Esophagus muscularis mucosa (tissue), 4 donors: ENCODE measurements at regions not wholly inside any gene's neighbourhood (a gene's known extent, or its start where the extent isn't known, plus 50 kb on each side); places are given as distances from the start of the nearest gene placed in this dataset.
"Not testable (repeated sequence)": the region's sequence is repeated elsewhere in the genome, so short reads cannot be mapped to it uniquely, and the experiment has no call there.

Experiments
- DNase-seq: peaks from one replicate; pipeline ENCODE4 v3.0.0-alpha.2; 2017; ENCODE audit errors: extremely low spot score
- H3K27ac ChIP-seq, 4 donors: fragments of 200-600 bp; sonication (generic); replicated peaks in 1 of 4; 1 replicate in 3 of 4; 2 replicates in 1 of 4; pipeline ENCODE4 v1.5.1; 2016 to 2019; ENCODE audit warnings: mild to moderate bottlenecking in 1 of 4
- H3K27me3 ChIP-seq, 4 donors: fragments of 200-600 bp; sonication (generic); one replicate each; pipeline versions ENCODE4 v1.5.1 to v1.6.0; 2016 to 2019
- H3K36me3 ChIP-seq, 4 donors: fragments of 200-600 bp; sonication (generic); one replicate each; pipeline ENCODE4 v1.5.1; 2016 to 2019
- H3K4me1 ChIP-seq, 4 donors: fragments of 200-600 bp; sonication (generic); one replicate each; pipeline ENCODE4 v1.5.1; 2016 to 2019
- H3K4me3 ChIP-seq, 4 donors: fragments of 200-600 bp; sonication (generic); 1 replicate in 2 of 4; 2 replicates in 2 of 4; pipeline ENCODE4 v1.5.1; 2016 to 2019; ENCODE audit warnings: mild to moderate bottlenecking in 4 of 4, moderate library complexity in 1 of 4
- H3K9me3 ChIP-seq, 4 donors: fragments of 200-600 bp; sonication (generic); 1 replicate in 3 of 4; 2 replicates in 1 of 4; pipeline ENCODE4 v1.5.1; 2016 to 2019
- EP300 ChIP-seq: sonication (generic); formaldehyde crosslinking; IDR thresholded peaks from one replicate; pipeline ENCODE4 v1.6.1; 2017; ENCODE audit warnings: antibody characterized with exemption
- POLR2A ChIP-seq: fragments of 450-650 bp; IDR thresholded peaks from one replicate; pipeline ENCODE4 v1.6.1; 2017; ENCODE audit warnings: antibody characterized with exemption, moderate library complexity, mild to moderate bottlenecking, low read depth
- POLR2AphosphoS5 ChIP-seq, 2 donors: sonication (generic); formaldehyde crosslinking; IDR thresholded peaks; one replicate each; pipeline ENCODE4 v1.6.1; 2017; ENCODE audit warnings: antibody characterized with exemption in 2 of 2
- WGBS: methylation state at CpG from one replicate; pipeline ENCODE4 v1.1.5; 2018; 5-methylcytosine and 5-hydroxymethylcytosine counted together
- intact Hi-C: fragments of 100-400 bp; cut with DNase I; formaldehyde crosslinking; loops from one replicate; pipeline ENCODE4 v1.15.1; 2023
- TF ChIP-seq, protein P1 (sequence below), 3 experiments: fragments of 200-600 bp in 2 of 3; fragments of 450-650 bp in 1 of 3; sonication (generic) in 2 of 3; IDR thresholded peaks; one replicate each; pipeline ENCODE4 v1.5.1; 2017 to 2019; ENCODE audit warnings: antibody characterized with exemption in 3 of 3, mild to moderate bottlenecking in 2 of 3, moderate library complexity in 1 of 3

- H3K27ac ChIP-seq, result no peak overlapping the region
- H3K4me1 ChIP-seq, result no peaks in the 10 kb centered on the region
- intact Hi-C loops, result no loop called here
- DNase-seq, result no peak
- peak overlapping the region in 1 of 4 donors; percentile 3 for H3K4me3 ChIP-seq
- WGBS, result 60% methylated on average over 4 of the region's 4 CpGs
- no peaks in the 10 kb centered on the region for H3K9me3 ChIP-seq
- H3K27me3 ChIP-seq, result peaks cover 0 to 38% (median 0%) of the 10 kb centered on the region in 4 donors
- TF ChIP-seq EP300 (no peak), POLR2A (no peak), POLR2AphosphoS5 (IDR thresholded peaks at IDR 0.05) (no peak)
- TF ChIP-seq, protein P1, sequence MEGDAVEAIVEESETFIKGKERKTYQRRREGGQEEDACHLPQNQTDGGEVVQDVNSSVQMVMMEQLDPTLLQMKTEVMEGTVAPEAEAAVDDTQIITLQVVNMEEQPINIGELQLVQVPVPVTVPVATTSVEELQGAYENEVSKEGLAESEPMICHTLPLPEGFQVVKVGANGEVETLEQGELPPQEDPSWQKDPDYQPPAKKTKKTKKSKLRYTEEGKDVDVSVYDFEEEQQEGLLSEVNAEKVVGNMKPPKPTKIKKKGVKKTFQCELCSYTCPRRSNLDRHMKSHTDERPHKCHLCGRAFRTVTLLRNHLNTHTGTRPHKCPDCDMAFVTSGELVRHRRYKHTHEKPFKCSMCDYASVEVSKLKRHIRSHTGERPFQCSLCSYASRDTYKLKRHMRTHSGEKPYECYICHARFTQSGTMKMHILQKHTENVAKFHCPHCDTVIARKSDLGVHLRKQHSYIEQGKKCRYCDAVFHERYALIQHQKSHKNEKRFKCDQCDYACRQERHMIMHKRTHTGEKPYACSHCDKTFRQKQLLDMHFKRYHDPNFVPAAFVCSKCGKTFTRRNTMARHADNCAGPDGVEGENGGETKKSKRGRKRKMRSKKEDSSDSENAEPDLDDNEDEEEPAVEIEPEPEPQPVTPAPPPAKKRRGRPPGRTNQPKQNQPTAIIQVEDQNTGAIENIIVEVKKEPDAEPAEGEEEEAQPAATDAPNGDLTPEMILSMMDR (IDR thresholded peaks at IDR 0.05), result no peak
- no peaks in the 10 kb centered on the region for H3K36me3 ChIP-seq
Measured at GRCh38 chr21:38639571-38640354, 141.5 kb upstream of the ERG start.

DNA sequence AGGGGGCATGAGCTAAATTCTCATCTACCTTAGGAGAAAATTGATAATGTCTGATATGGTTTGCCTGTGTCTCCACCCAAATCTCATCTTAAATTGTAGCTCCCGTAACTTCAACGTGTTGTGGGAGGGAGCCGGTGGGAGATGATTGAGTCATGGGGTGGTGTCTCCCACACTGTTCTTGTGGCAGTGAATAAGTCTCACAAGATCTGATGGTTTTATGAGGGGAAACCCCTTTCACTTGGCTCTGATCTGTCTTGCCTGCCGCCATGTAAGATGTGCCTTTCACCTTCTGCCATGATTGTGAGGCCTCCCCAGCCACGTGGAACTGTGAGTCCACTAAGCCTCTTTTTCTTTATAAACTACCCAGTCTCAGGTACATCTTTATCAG lies 142.1 kb upstream of the ERG start:
- H3K27me3 ChIP-seq, result peaks cover 0 to 38% (median 0%) of the 10 kb centered on the region in 4 donors
- H3K27ac ChIP-seq, H3K9me3 ChIP-seq, DNase-seq, H3K4me3 ChIP-seq, H3K36me3 ChIP-seq, intact Hi-C loops, H3K4me1 ChIP-seq: not testable (repeated sequence)
- WGBS, result 96% methylated on average over 5 of the region's 5 CpGs

DNA sequence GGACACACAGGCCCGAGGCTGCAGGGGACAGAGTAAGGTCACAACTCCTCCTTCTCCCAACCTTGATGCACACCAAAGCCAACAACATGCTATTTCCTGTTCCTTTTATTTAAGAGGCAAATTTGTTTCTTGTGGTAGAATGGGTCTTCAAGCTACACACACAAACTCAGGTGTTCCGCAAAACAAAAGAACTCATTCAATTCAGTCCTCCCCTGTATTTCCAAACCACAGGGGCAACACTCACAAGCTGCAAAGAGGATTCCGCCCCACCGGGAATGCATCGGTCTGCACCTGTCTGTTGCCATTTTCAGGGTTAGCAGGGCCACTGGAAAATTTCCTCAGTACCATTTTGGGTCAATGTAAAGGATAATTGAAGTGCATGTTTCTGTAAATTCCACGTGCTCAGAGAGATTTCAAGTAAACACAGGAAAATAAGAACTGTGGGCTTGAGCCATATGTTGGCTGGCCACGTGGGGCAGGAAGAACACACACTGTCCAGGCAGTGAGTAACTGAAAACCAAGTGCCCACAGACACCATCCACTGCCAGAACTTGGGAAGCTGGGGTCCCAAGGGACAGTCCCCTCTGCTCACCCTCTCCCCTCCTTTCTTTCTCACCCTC lies 145.2 kb upstream of the ERG start:
- peak; percentile 86 for DNase-seq
- Histone ChIP-seq H3K9me3 (no peaks in the 10 kb centered on the region), H3K36me3 (no peaks in the 10 kb centered on the region), H3K27me3 (peaks cover 0 to 46% (median 0%) of the 10 kb centered on the region in 4 donors), H3K4me1 (no peaks in the 10 kb centered on the region), H3K4me3 (no peak overlapping the region), H3K27ac (no peak overlapping the region)
- intact Hi-C loops, result no loop called here
- TF ChIP-seq POLR2AphosphoS5 (IDR thresholded peaks at IDR 0.05) (no peak), POLR2A (no peak), EP300 (no peak)
- TF ChIP-seq, protein P1 (IDR thresholded peaks at IDR 0.05), result no peak
- WGBS, result 72% methylated on average over 7 of the region's 7 CpGs

- 73% methylated on average over 3 of the region's 3 CpGs for WGBS
- peaks cover 0 to 54% (median 0%) of the 10 kb centered on the region in 4 donors for H3K27me3 ChIP-seq
- H3K4me1 ChIP-seq, result no peaks in the 10 kb centered on the region
- no peak overlapping the region for H3K4me3 ChIP-seq
- H3K27ac ChIP-seq, result no peak overlapping the region
- DNase-seq, result peak; percentile 70
- no peaks in the 10 kb centered on the region for H3K9me3 ChIP-seq
- TF ChIP-seq POLR2AphosphoS5 (IDR thresholded peaks at IDR 0.05), result no peak
- no peak for TF ChIP-seq POLR2A
- TF ChIP-seq, protein P1 (IDR thresholded peaks at IDR 0.05), result no peak
- no peak for TF ChIP-seq EP300
- intact Hi-C loops, result no loop called here
- H3K36me3 ChIP-seq, result no peaks in the 10 kb centered on the region
Measured at GRCh38 chr21:38645282-38645681, 147.0 kb upstream of the ERG start.

DNA sequence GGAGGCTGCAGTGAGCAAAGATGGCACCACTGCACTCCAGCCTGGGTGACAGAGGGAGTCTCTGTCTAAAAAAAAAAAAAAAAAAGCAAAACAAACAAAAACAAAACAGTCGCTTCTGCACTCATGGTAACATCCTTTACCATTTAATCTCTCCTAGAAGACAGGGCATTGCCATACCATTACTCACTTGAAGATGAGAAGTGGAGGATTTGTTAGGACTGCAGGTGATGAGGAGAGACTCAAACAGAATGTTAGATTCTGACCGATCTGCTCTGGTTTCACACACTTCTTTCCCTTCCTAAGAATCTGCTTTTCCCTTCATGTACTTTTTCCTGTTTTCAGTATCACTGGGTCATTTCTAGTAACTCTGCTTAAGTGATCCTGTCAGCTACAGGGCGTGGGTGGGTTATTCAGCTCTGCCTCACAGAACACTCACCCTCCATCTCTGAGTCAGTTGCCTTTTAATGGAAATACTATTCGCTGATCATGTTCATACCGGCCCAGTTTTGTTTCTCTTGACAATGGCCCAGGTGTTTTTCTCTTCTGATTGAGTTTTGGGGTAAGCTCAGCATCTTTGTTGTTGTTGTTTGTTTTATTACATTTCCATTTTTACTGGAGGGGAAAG lies 148.0 kb upstream of the ERG start:
- WGBS, result 74% methylated on average over 5 of the region's 5 CpGs
- TF ChIP-seq, protein P1 (IDR thresholded peaks at IDR 0.05), result no peak
- TF ChIP-seq POLR2AphosphoS5 (IDR thresholded peaks at IDR 0.05), result no peak
- no peak for TF ChIP-seq EP300
- TF ChIP-seq POLR2A, result no peak
- no peak for DNase-seq
- H3K27me3 ChIP-seq, result peaks cover 0 to 44% (median 0%) of the 10 kb centered on the region in 4 donors
- intact Hi-C loops, result no loop called here
- H3K4me1 ChIP-seq, result no peaks in the 10 kb centered on the region
- H3K9me3 ChIP-seq, result no peaks in the 10 kb centered on the region
- no peaks in the 10 kb centered on the region for H3K36me3 ChIP-seq
- no peak overlapping the region for H3K27ac ChIP-seq
- H3K4me3 ChIP-seq, result no peak overlapping the region
